ENCODE measurements at regions not wholly inside any gene's neighbourhood (a gene's known extent, or its start where the extent isn't known, plus 50 kb on each side); places are given as distances from the start of the nearest gene placed in this dataset.

DNA sequence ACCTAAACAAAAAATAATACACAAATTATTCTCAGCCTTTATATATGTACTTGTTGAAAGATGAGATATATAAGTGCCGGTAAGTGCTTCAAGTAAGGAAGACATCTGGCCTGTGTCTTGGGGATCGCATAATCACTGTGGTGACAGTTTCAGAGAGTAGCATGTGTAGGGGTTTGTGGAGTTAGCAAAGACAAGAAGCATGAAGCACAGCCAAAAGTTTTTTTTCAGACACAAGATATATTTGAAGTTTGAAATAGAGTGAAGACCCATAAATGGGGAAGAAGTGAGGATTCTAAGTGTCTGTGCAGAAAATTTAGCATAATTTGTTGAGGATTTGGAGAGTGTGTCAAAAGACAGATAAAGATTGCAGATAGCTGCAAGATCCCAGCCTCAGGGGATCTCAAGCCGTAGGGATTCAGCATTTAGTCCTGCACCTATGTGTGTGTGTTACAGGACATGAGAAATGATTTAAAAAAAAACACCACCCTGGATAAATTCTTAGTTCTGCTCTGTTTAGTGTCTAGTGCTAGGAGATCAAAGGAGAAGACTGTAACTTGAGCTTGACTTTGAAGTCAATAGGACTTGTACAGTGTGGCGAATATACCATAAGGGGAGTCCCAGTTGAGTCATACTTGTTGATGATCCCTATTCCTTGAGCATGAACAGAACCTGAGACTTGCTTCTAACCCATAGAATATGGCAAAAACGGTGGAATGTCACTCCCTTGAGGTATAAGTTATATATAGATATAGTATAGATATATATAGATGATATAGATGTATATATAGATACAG, 123.9 kb upstream of the GRM7 start:
- TF ChIP-seq, protein P1, sequence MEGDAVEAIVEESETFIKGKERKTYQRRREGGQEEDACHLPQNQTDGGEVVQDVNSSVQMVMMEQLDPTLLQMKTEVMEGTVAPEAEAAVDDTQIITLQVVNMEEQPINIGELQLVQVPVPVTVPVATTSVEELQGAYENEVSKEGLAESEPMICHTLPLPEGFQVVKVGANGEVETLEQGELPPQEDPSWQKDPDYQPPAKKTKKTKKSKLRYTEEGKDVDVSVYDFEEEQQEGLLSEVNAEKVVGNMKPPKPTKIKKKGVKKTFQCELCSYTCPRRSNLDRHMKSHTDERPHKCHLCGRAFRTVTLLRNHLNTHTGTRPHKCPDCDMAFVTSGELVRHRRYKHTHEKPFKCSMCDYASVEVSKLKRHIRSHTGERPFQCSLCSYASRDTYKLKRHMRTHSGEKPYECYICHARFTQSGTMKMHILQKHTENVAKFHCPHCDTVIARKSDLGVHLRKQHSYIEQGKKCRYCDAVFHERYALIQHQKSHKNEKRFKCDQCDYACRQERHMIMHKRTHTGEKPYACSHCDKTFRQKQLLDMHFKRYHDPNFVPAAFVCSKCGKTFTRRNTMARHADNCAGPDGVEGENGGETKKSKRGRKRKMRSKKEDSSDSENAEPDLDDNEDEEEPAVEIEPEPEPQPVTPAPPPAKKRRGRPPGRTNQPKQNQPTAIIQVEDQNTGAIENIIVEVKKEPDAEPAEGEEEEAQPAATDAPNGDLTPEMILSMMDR (conservative IDR thresholded peaks at IDR 0.05) = no peak
- TF ChIP-seq EZH2 (IDR thresholded peaks at IDR 0.05; ENCODE audit: low read depth) = no peak
